ENCODE measurements at regions not wholly inside any gene's neighbourhood (a gene's known extent, or its start where the extent isn't known, plus 50 kb on each side); places are given as distances from the start of the nearest gene placed in this dataset.

- H3K27ac Mint-ChIP-seq (ENCODE audit: unreplicated experiment), result no peak overlapping the region
- no peaks in the 10 kb centered on the region for H3K4me1 Mint-ChIP-seq (ENCODE audit: low read depth)
- DNase-seq (ENCODE audit: low spot score), result no peak
- H3K36me3 Mint-ChIP-seq (ENCODE audit: low read depth), result no peaks in the 10 kb centered on the region
- TF ChIP-seq, protein P1, sequence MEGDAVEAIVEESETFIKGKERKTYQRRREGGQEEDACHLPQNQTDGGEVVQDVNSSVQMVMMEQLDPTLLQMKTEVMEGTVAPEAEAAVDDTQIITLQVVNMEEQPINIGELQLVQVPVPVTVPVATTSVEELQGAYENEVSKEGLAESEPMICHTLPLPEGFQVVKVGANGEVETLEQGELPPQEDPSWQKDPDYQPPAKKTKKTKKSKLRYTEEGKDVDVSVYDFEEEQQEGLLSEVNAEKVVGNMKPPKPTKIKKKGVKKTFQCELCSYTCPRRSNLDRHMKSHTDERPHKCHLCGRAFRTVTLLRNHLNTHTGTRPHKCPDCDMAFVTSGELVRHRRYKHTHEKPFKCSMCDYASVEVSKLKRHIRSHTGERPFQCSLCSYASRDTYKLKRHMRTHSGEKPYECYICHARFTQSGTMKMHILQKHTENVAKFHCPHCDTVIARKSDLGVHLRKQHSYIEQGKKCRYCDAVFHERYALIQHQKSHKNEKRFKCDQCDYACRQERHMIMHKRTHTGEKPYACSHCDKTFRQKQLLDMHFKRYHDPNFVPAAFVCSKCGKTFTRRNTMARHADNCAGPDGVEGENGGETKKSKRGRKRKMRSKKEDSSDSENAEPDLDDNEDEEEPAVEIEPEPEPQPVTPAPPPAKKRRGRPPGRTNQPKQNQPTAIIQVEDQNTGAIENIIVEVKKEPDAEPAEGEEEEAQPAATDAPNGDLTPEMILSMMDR (IDR thresholded peaks at IDR 0.05), result no peak
- peaks cover 10% of the 10 kb centered on the region for H3K9me3 Mint-ChIP-seq (ENCODE audit: low read depth)
- no peak overlapping the region for H3K4me3 Mint-ChIP-seq (ENCODE audit: unreplicated experiment)
- H3K27me3 Mint-ChIP-seq (ENCODE audit: low read depth), result no peaks in the 10 kb centered on the region
Measured at GRCh38 chr1:102431253-102431652, 434.5 kb upstream of the OLFM3 start.

GRCh38 chr1:102420034-102420433 is 423.3 kb upstream of the OLFM3 start:
- Mint-ChIP-seq H3K4me3 (ENCODE audit: unreplicated experiment) (no peak overlapping the region), H3K9me3 (ENCODE audit: low read depth) (no peaks in the 10 kb centered on the region), H3K27me3 (ENCODE audit: low read depth) (peaks cover 10% of the 10 kb centered on the region), H3K36me3 (ENCODE audit: low read depth) (no peaks in the 10 kb centered on the region), H3K27ac (ENCODE audit: unreplicated experiment) (no peak overlapping the region), H3K4me1 (ENCODE audit: low read depth) (no peaks in the 10 kb centered on the region)
- no peak for DNase-seq (ENCODE audit: low spot score)
- TF ChIP-seq, protein P1 (IDR thresholded peaks at IDR 0.05), result no peak

Measured in chondrocyte (in vitro differentiated cells).